Fibroblast of skin of left biceps (primary cell): ENCODE measurements at regions not wholly inside any gene's neighbourhood (a gene's known extent, or its start where the extent isn't known, plus 50 kb on each side); places are given as distances from the start of the nearest gene placed in this dataset.
"Not testable (repeated sequence)": the region's sequence is repeated elsewhere in the genome, so short reads cannot be mapped to it uniquely, and the experiment has no call there.

Experiments used
- DNase-seq, 2 experiments: peaks; one replicate each; pipeline ENCODE4 v3.0.0-alpha.2; 2013; ENCODE audit warnings: low read depth in 2 of 2

GRCh38 chr13:33659466-33659865 is 158.5 kb upstream of the RFC3 start:
- no peak for DNase-seq

DNA sequence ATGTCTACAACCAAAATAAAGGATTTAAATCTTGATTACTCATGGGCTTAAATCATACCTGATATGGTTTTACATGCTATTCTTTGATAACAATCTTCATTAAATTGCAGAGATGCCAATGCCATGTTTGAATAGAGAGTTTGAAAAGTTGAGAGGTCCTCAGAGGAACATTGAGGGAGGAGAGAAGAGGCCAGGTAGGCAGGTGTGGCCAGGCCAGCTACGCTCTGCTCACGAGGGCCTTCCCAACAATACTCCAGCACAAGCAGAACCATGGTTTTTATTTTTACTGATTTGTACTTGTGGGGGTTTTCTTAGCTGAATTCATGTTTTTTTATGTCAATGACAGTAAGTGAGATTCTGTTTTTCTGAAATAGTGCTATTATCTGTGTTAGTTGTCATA is 158.1 kb upstream of the RFC3 start:
- DNase-seq = no peak

DNA sequence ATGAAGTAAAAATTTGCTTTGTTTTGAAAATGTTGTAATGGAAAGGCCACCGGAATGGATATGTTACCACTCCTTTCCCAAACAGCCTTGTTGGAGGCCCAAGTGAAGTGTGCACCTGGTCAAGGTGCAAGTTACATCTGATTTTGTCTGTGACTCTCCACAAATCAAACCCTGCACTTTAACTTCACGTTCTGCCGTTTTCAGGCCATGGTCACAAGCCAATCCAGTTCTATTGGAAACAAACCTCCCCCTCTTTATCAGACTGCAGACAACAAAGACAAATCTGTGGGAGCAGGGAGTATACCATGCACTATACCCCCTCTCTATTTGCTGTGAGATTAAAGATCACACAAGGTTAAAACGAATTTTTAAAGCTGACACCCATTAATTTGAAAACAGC is 155.6 kb upstream of the RFC3 start:
- DNase-seq = no peak

DNA sequence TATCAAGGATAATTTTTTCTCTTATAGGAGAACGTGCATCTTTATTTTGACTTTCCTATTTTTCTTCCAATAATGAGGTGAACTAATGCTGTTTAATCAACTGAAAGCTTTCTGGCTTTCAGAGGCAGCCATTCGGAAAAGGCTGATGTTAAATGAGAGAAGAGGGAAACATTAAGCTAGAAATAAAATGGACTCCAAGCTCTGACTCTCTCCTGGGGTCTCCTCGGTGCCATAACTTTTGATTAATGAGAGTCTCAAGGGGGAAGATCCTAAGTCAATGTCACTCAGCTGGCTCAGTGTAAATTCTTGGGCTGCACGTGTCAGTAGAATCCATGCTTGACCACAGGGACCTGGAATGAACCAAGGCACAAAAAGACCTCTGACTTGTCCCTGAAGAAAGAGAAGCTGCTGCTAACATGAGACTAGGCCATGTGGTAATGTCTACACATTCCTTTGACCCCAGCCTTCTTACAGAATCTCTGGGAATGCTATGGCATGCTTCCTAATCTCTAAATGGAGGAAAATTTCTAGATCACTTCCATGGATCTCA is 152.2 kb upstream of the RFC3 start:
- no peak for DNase-seq

- no peak for DNase-seq
These were observed 146.4 kb upstream of the RFC3 start for GRCh38 chr13:33671560-33671959.

- DNase-seq = not testable (repeated sequence)
These were observed 145.9 kb upstream of the RFC3 start for GRCh38 chr13:33672022-33672421.

- no peak for DNase-seq
These were observed 141.6 kb upstream of the RFC3 start for GRCh38 chr13:33676045-33676989.

DNA sequence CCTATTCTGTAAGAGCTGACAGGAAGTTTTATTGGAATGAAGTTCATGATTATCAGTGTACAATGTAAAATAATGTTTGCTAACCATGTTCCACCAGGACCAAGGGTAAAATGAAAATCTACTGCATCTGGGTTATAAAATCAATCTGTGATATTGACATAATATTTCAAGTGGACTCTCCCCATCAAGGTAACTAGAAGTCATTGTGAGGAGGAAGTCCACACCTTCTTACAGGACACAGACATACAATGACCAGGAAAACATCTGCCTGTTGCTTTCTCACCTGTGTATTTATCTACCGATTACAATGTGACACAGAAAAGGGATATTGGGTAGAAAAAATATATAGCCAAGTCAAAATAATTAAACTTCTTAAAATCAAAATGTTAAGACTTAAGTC is 140.7 kb upstream of the RFC3 start:
- DNase-seq = no peak

- DNase-seq = no peak
These were observed 139.9 kb upstream of the RFC3 start for GRCh38 chr13:33678084-33678483.

DNA sequence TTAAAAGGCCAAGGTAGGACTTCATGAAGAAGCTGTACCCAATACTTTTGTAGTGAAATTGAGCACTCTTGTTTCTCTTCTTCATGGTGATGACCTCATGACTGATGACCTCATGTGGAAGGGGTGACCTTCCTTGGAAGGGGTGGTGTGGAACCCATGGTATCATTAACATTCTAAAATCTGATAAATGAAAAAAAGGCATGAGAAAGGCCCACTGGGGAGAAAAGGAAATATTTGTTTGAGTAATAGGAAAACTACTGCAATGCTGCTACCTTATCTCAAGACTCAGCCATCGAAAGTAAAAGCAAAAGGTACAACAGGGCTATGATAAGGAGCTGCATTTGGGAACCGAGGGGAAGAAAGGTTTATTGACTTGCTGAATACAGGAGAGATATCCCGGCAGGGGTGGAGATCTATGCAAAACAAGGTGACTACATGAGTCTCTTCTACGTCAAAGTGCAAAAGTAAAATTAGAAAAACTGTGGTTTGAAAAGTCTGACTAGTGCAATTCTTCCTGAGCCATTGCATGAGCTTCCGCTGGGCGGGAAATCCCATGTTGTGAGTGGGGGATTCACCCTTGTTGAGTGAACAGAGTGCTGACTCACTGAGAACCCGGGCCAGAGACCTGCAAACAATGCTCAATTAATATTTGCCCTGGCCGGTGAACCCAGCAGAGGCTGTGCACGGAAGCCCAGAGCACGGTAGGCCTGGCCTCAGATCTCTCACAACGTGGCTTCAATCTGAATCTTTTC is 138.9 kb upstream of the RFC3 start:
- no peak for DNase-seq

GRCh38 chr13:33679658-33680012 is 138.3 kb upstream of the RFC3 start:
- no peak for DNase-seq

DNA sequence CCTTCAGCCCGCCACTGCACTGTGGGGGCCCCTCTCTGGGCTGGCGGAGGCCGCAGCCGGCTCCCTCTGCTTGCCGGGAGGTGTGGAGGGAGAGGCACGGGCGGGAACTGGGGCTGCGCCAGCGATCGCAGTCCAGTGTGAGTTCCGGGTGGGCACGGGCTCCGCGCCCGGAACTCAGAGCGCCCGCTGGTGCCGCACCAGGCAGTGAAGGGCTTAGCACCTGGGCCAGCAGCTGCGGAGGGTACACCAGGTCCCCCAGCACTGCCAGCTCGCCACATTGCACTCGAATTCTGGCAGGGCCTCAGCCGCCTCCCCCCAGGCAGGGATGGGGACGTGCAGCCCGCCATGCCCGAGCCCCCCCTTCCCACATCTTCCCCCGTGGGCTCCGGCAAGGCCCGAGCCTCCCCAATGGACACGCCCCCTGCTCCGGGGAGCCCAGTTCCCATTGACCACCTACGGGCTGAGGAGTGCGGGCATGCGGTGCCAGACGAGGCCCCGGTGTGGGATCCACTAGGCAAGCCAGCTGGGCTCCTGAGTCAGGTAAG is 135.9 kb upstream of the RFC3 start:
- DNase-seq = no peak

DNA sequence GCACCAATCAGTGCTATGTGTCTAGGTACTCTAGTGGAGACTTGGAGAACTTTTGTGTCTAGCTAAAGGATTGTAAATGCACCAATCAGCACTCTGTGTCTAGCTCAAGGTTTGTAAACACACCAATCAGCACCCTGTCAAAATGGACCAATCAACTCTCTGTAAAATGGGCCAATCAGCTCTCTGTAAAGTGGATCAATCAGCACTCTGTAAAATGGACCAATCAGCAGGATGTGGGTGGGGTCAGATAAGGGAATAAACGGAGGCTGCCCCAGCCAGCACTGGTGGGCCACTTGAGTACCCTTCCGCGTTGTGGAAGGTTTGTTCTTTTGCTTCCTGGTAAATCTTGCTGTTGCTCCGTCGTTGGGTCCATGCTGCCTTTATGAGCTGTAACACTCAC is 135.3 kb upstream of the RFC3 start:
- not testable (repeated sequence) for DNase-seq

DNA sequence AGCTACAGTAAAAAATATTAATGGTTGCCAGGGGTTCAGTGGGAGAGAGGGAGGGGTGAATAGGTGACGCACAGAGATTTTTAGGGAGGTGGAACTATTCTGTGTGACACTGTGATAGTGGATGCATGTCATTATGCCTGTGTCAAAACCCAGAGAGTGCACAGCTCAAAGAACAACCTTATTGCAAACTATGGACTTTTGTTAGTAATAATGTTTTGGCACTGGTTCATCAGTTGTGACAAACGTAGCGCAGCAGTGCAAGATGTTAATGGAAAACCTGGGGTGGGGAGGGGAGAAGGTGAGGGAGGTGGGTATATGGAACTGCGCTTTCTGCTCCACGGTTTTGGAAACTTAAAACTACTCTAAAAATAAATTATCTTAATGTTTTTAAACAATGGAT is 134.6 kb upstream of the RFC3 start:
- no peak for DNase-seq

- DNase-seq = no peak
These were observed 133.1 kb upstream of the RFC3 start for GRCh38 chr13:33684874-33685273.

DNA sequence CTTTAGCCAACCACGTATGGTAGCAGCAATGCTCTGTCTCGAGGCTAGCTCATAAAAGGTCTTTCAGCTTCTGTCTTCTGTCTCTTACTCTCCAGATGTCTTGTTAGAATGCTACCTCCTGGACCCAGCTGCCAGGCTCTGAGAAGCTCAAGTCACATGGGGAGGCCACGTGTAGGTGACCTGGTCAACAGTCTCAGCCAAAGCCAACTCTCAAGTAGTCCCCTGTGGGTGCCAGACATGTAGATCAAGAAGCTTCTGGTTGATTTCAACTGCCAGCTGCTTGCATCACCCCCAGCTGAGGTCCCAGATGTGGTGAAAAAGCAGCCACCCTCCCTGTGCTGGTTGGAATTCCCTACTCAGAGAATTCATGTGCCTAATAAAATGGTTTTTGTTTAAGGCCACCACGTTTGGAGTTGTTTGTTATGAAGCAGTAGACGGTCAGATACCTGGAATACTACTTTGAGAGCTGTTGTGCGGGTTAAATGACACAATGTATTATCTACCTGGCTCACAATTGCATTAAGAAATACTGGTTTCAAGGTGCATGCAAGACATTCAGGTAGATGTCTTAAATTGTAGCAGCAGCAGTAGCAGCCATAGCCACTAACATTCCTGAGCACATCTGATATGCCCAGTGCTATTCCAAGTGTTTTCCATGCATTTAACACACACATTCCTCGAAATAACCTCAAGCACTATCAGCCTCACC is 131.0 kb upstream of the RFC3 start:
- DNase-seq = no peak

GRCh38 chr13:33690354-33690753 is 127.6 kb upstream of the RFC3 start:
- no peak for DNase-seq

DNA sequence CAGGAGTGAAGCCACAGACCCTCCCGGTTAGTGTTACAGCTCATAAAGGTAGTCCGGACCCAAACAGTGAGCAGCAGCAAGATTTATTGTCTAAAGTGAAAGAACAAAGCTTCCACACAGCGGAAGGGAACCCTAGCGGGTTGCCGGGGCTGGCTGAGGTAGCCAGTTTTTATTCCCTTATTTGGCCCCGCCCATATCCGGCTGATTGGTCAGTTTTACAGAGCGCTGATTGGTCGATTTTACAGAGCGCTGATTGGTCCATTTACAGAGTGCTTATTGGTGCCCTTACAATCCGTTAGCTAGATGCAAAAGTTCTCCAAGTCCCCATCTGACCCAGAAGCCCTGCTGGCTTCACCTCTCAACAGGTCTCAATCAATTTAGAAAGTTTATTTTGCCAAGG is 126.0 kb upstream of the RFC3 start:
- DNase-seq = no peak

DNA sequence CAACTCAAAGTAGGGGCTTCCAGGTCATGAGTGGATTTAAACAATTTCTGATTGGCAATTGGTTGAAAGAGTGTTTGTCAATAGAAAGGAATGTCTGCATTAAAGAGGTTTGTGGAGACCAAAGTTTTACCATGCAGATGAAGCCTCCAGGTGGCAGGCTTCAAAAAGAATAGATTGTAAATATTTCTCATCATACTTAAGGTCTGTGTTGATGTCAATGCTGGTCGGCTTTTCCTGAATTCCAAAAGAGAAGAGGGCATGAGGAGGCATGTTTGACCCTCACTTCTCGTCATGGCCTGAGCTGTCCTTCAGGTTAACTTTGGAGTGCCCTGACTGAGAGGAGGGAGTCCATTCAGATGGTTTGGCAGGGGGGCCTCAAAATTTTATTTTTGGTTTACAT is 125.4 kb upstream of the RFC3 start:
- no peak for DNase-seq

- no peak for DNase-seq
These were observed 123.4 kb upstream of the RFC3 start for GRCh38 chr13:33694546-33694945.

GRCh38 chr13:33696530-33696929 is 121.4 kb upstream of the RFC3 start:
- no peak for DNase-seq

DNA sequence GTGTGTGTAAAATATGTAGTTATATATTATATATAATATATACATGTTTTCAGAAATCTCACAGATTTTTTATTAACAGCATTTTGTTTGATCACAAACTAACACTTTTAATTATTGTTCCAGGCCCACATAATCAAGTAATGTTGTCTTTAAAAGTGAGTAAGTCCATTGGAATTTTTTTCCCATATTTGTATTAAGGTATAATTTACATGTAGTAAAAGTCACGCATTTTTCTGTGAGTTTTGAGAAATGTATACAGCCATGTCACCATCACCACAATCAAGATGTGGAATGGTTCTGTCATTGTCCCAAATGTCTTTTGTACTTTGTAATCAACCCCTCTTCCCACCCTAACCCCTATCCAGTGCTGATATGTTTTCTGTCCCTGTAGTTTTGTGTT is 120.0 kb upstream of the RFC3 start:
- no peak for DNase-seq
